Calu3 (cell line): ENCODE measurements at regions not wholly inside any gene's neighbourhood (a gene's known extent, or its start where the extent isn't known, plus 50 kb on each side); places are given as distances from the start of the nearest gene placed in this dataset.

Source experiments
- BruUV-seq: library from RNA; stranded (reverse); fragments of 400-500 nt; replicated peaks from 2 replicates; lab custom pipeline; 2021; lab: Mats Ljungman, UMichigan
- CTCF ChIA-PET: fragments of 300-600 bp; sonication (Branson Sonifier 250); formaldehyde crosslinking; loops from one replicate; lab custom pipeline; 2022; ENCODE audit warnings: antibody characterized with exemption; lab: Charles Lee
- DNase-seq: peaks from one replicate; pipeline ENCODE4 v3.0.0; 2022
- H3K27ac Mint-ChIP-seq: one replicate; pipeline ENCODE4 v1.8.0; 2022; ENCODE audit warnings: mixed read lengths; ENCODE audit not compliant: unreplicated experiment
- H3K27me3 Mint-ChIP-seq: one replicate; pipeline ENCODE4 v1.8.0; 2022; ENCODE audit warnings: mixed read lengths; ENCODE audit not compliant: unreplicated experiment
- H3K36me3 Mint-ChIP-seq: one replicate; pipeline ENCODE4 v1.8.0; 2022; ENCODE audit warnings: mild to moderate bottlenecking, moderate library complexity, mixed read lengths; ENCODE audit not compliant: insufficient read depth, unreplicated experiment
- H3K4me1 Mint-ChIP-seq: one replicate; pipeline ENCODE4 v1.8.0; 2022; ENCODE audit warnings: mild to moderate bottlenecking, low read depth, mixed read lengths; ENCODE audit not compliant: unreplicated experiment
- H3K4me3 Mint-ChIP-seq: one replicate; pipeline ENCODE4 v1.8.0; 2022; ENCODE audit warnings: mild to moderate bottlenecking, low read depth, moderate library complexity, mixed read lengths; ENCODE audit not compliant: unreplicated experiment
- H3K9me3 Mint-ChIP-seq: one replicate; pipeline ENCODE4 v1.8.0; 2022; ENCODE audit warnings: low read depth, mixed read lengths; ENCODE audit not compliant: unreplicated experiment
- intact Hi-C: fragments of 100-400 bp; cut with micrococcal nuclease; formaldehyde crosslinking; loops from one replicate; pipeline ENCODE4 v1.10.0; 2022; ENCODE audit not compliant: unreplicated experiment
- TF ChIP-seq, protein P1 (sequence below): fragments of 200-600 bp; IDR thresholded peaks from one replicate; pipeline ENCODE4 v1.8.0; 2022; ENCODE audit warnings: antibody characterized with exemption; ENCODE audit not compliant: unreplicated experiment

DNA sequence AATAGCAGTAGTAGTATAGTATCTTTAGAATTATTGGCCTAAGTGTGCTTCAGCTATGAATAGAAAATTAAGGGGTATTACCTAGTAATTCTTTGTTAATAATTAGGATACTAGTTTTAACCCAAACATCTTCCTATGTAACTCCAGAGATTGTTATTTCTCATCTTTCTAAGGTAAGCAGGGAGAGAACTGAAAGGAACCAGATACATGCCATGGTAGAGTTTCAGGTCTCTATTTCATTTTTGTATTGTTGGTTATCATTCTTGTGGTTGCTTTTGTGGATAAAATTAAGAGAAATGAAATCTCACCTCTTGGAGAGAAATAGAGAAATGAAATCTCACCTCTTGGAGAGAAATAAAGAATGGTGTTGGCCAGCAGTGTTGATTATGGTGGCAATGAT is 597.1 kb upstream of the CT83 start:
- H3K4me3 Mint-ChIP-seq: no peak overlapping the region
- H3K27ac Mint-ChIP-seq: no peak overlapping the region
- H3K27me3 Mint-ChIP-seq: no peaks in the 10 kb centered on the region
- CTCF ChIA-PET: no interaction called here
- H3K36me3 Mint-ChIP-seq: no peaks in the 10 kb centered on the region
- no TSS peak for BruUV-seq
- intact Hi-C loops: no loop called here
- no peaks in the 10 kb centered on the region for H3K4me1 Mint-ChIP-seq
- no peaks in the 10 kb centered on the region for H3K9me3 Mint-ChIP-seq
- DNase-seq: no peak
- TF ChIP-seq, protein P1, sequence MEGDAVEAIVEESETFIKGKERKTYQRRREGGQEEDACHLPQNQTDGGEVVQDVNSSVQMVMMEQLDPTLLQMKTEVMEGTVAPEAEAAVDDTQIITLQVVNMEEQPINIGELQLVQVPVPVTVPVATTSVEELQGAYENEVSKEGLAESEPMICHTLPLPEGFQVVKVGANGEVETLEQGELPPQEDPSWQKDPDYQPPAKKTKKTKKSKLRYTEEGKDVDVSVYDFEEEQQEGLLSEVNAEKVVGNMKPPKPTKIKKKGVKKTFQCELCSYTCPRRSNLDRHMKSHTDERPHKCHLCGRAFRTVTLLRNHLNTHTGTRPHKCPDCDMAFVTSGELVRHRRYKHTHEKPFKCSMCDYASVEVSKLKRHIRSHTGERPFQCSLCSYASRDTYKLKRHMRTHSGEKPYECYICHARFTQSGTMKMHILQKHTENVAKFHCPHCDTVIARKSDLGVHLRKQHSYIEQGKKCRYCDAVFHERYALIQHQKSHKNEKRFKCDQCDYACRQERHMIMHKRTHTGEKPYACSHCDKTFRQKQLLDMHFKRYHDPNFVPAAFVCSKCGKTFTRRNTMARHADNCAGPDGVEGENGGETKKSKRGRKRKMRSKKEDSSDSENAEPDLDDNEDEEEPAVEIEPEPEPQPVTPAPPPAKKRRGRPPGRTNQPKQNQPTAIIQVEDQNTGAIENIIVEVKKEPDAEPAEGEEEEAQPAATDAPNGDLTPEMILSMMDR: no peak

DNA sequence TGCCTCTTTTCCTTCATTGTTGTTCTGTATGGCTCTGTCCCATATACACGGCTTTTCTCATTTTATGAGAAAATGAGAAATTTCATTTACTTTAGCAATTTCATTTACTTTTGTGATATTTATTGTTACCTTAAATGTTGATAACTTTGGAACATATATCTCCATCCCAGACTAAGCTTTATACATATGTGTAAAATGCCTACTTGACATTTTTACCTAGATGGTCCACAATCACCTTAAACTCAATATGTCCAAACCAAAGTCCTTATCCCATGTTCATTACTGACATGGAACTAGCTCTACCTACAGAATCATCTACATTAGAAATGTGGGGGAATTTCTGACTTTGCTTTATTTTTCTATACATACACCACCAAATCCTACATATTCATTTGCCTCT is 590.5 kb upstream of the CT83 start:
- no peaks in the 10 kb centered on the region for H3K36me3 Mint-ChIP-seq
- no peak overlapping the region for H3K4me3 Mint-ChIP-seq
- H3K4me1 Mint-ChIP-seq: no peaks in the 10 kb centered on the region
- CTCF ChIA-PET: no interaction called here
- no peak overlapping the region for H3K27ac Mint-ChIP-seq
- BruUV-seq: no TSS peak
- TF ChIP-seq, protein P1: no peak
- H3K27me3 Mint-ChIP-seq: no peaks in the 10 kb centered on the region
- intact Hi-C loops: no loop called here
- H3K9me3 Mint-ChIP-seq: peaks cover 12% of the 10 kb centered on the region
- DNase-seq: no peak

DNA sequence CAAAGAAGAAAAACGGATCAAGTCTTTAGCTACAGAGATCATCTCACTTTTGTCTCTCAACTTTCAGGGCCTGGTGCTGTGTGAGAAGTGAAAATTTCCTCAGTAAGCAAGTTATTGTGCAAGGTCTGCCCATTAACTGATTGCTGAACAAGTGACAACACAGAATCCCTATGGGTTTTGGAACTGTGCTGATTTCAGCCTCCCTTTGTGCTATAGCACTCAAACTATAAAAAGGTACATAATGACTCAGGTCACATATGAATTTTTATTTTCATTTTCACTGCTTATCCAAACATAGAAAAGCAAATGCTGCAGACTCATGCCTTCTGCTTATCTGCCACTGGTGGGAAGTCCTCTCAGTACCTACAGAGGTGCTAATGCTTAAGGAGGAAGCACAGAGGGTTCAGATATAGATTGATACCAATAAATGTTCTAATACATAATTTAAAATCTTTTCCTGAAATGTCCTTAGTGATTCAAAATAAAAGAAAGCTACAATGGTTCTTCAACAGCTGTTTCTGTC is 576.2 kb upstream of the CT83 start:
- Mint-ChIP-seq H3K4me1 (no peaks in the 10 kb centered on the region), H3K27me3 (no peaks in the 10 kb centered on the region), H3K36me3 (no peaks in the 10 kb centered on the region), H3K9me3 (peaks cover 11% of the 10 kb centered on the region), H3K27ac (no peak overlapping the region), H3K4me3 (no peak overlapping the region)
- no peak for DNase-seq
- intact Hi-C loops: no loop called here
- CTCF ChIA-PET: no interaction called here
- TF ChIP-seq, protein P1: no peak
- BruUV-seq: no TSS peak

DNA sequence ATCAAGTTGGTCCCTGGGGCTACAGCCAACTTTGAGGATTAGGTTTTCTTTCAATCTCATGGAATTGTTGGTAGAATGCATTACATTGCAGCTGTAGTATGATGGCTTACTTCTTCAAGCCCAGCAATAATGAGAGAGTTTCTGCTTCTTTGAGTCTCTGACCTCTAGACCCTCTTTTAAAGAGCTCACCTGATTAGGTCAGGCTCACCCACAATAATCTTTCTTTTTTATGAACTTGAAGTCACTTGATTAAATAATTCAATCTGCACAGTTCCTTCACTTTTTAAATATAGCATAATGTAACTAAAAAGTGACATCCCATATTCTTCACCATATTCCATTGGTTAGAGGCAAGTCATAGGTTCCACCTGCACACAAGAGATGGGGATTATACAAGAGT is 547.5 kb upstream of the CT83 start:
- no peaks in the 10 kb centered on the region for H3K36me3 Mint-ChIP-seq
- H3K27me3 Mint-ChIP-seq: no peaks in the 10 kb centered on the region
- TF ChIP-seq, protein P1: no peak
- peaks cover 5% of the 10 kb centered on the region for H3K9me3 Mint-ChIP-seq
- no peaks in the 10 kb centered on the region for H3K4me1 Mint-ChIP-seq
- CTCF ChIA-PET: no interaction called here
- intact Hi-C loops: no loop called here
- no peak for DNase-seq
- H3K27ac Mint-ChIP-seq: no peak overlapping the region
- no peak overlapping the region for H3K4me3 Mint-ChIP-seq
- no TSS peak for BruUV-seq
